Caki2 (cell line): ENCODE measurements at regions not wholly inside any gene's neighbourhood (a gene's known extent, or its start where the extent isn't known, plus 50 kb on each side); places are given as distances from the start of the nearest gene placed in this dataset.
"Not testable (repeated sequence)": the region's sequence is repeated elsewhere in the genome, so short reads cannot be mapped to it uniquely, and the experiment has no call there.

Experiments used
- DNase-seq: peaks from one replicate; pipeline ENCODE4 v3.0.0-alpha.2; 2015; ENCODE audit warnings: low read depth
- in situ Hi-C: cut with HindIII; loops from 2 replicates; pipeline ENCODE4 v1.10.0; 2016; ENCODE audit warnings: low sequenced_read_pairs, low pct_unique_long_range_greater_than_20kb, mixed read lengths

- DNase-seq, result no peak
- in situ Hi-C loops, result no loop called here
Observed at GRCh38 chr12:28096649-28097048, 93.6 kb upstream of the CCDC91 start.

- in situ Hi-C loops, result no loop called here
- DNase-seq, result no peak
Observed at GRCh38 chr12:28097221-28097620, 93.0 kb upstream of the CCDC91 start.

DNA sequence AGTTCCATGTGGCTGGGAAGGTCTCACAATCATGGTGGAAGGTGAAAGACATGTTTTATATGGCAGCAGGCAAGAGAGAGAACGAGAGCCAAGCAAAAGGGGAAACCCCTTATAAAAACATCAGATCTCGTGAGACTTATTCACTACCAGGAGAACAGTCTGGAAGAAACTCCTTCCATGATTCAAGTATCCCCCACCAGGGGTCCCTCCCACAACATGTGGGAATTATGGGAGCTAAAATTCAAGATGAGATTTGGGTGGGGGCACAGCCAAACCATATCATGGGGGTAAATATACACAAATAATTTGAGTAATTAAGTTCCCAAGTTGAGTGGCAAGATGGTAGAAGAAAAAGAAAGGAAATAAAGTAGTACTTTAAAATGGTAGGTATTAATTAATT lies 91.0 kb upstream of the CCDC91 start:
- in situ Hi-C loops, result not testable (repeated sequence)

DNA sequence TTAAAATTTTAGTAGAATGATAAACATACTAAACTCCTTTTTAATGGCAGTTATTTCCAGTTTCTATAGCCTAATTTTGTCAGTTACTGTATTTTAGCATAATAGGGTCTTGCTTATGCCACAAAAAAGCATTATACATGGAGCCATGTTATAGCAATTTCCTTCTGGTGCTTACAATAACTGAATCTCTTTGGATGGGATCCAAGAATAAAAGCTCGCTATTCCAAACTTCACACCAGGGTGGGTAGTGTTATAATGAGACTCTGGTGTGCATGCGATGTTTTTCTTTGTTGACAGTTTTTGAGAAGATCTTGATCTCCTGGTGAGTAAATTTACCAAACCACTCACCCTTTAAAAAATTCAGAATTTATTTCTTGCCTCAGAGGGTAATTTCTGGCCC lies 90.4 kb upstream of the CCDC91 start:
- in situ Hi-C loops, result no loop called here
- no peak for DNase-seq

More for the DNA sequence above, 91.0 kb upstream of the CCDC91 start:
- DNase-seq, result not testable (repeated sequence)

DNA sequence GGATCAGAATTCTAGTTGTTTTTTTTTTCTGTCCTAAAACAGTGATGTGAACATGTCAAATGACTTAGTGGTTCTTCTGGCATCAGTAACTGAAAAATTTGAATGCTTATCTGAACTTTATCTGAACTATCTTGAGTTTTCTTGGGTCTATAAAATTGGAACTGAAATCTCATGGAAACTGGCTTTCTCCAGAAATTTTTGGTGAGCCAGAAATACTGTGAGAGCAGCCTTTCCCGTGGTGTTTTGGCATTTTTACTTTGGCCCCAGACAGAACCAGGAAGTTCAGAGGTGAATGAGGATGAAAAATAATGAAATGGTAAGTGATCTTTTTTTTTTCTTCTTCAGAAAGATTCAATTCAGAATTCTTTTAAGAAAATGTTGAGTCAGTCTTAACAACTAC lies 89.5 kb upstream of the CCDC91 start:
- in situ Hi-C loops, result no loop called here
- no peak for DNase-seq

DNA sequence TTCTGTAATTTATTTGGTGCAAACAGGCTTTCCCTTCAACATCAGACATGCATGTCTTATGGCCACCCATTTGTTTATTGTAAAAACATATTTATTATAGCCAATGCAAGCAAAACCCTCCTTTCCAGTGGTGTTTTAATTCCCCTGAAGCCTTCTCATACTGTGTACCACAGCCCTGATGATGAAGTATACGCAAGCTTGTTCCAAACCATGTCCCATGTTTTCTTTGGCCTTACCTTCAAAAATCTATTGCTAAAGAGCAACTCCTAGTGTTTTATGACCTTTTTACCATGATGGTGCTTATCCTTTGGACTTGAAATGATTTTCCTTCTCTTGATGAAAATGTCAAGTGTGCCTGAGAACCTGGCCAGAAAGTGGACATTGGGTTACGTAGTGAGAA lies 85.9 kb upstream of the CCDC91 start:
- no peak for DNase-seq
- in situ Hi-C loops, result no loop called here

GRCh38 chr12:28104903-28105864 lies 85.1 kb upstream of the CCDC91 start:
- no peak for DNase-seq
- in situ Hi-C loops, result no loop called here

GRCh38 chr12:28107679-28108078 lies 82.6 kb upstream of the CCDC91 start:
- no peak for DNase-seq
- in situ Hi-C loops, result no loop called here

GRCh38 chr12:28108599-28108998 lies 81.7 kb upstream of the CCDC91 start:
- DNase-seq, result no peak
- in situ Hi-C loops, result no loop called here

GRCh38 chr12:28110329-28110728 lies 79.9 kb upstream of the CCDC91 start:
- DNase-seq, result no peak
- in situ Hi-C loops, result no loop called here

DNA sequence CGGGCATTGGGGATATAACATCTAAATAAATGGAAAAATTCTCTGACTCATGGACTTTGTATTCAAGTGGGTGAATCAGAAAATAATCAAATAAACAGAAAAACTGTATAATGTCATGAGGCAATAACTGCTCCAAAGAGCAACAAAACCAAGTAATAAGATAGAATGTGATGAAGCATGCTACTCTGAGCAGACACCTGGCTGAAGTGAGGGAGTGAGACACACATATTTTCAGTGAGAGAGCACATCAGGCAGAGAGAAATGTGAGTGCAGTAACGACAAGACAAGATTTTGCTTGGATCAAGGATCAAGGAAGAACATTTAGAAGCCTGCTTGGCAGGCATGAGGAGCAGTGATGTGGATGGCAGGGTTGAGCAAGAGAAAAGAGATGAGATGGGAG lies 75.8 kb upstream of the CCDC91 start:
- in situ Hi-C loops, result no loop called here
- peak; percentile 56 for DNase-seq

GRCh38 chr12:28121433-28121832 lies 68.8 kb upstream of the CCDC91 start:
- in situ Hi-C loops, result no loop called here
- DNase-seq, result no peak

GRCh38 chr12:28121899-28122655 lies 68.2 kb upstream of the CCDC91 start:
- in situ Hi-C loops, result no loop called here
- no peak for DNase-seq

DNA sequence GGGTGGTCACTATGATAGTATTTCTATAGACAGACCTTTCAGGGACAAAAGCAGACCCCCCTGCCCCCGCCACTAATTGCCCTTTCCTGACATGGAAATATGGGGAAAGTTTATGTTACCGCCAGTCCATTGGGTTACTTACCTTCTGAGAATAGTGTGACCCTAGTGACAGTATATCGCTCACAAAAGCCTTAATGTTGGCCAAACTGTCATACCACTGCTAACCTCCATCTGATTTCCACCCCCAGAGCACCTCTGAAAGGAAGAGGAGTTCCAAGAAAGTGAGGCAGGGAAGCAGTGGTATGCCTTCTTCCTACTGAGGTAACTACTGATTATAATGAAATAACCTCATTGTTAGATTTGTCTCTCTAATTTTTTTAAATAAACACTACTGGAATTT lies 67.5 kb upstream of the CCDC91 start:
- no peak for DNase-seq
- in situ Hi-C loops, result no loop called here

DNA sequence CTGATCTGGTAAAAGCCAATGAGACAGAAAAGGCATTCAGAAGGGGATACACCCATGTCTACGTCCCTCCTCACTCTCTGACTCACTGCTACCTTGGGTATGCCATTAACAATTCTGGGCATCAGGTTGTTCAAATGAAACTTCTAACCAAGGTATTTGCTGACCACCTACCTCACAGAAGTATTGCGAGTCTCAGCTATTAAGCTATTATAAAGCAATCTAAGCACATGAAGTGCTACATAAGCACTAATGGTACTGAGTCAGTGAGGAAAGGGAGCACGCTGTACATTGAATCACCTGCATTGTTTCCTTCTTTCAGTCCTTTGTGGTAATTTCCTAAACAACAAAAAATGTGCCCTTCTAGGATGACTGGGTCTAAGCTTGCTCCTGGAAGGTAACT lies 62.8 kb upstream of the CCDC91 start:
- in situ Hi-C loops, result no loop called here
- no peak for DNase-seq

DNA sequence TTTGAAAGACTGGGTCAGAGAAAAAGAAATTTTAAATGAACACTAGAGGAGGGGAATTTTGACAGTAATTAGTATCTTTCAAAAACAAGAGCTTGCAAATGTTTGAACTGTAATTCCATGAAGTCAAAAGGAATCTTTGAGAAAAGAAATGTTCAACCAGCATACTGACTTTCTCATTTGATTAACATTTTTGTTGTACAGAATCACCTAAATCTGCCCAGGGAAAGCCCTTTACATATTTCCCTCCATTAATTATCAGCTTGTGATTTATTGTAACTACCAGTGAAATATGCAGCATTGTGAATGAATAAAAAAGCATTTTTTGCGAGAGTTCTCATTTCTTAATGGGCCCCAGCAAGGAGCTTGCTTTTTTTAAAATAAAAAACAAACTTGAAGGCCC lies 61.2 kb upstream of the CCDC91 start:
- in situ Hi-C loops, result no loop called here
- DNase-seq, result no peak

DNA sequence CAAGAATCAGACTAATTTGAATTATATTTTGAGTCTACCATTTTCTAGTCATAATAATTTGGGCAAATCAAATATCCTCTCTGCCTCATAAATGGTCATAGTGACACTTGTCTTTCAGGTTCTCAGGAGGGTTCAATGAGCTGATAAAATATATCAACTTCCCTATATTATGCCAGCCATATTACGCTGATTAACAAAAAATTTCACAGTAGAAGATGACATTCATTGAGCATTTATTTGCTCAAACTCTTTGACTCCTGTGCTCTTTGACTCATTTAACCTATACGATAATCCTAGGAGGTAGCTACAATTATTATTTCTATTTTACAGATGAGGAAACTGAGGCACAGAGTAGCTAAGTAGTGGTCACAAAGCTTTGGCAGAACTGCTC lies 60.0 kb upstream of the CCDC91 start:
- DNase-seq, result no peak
- in situ Hi-C loops, result no loop called here

DNA sequence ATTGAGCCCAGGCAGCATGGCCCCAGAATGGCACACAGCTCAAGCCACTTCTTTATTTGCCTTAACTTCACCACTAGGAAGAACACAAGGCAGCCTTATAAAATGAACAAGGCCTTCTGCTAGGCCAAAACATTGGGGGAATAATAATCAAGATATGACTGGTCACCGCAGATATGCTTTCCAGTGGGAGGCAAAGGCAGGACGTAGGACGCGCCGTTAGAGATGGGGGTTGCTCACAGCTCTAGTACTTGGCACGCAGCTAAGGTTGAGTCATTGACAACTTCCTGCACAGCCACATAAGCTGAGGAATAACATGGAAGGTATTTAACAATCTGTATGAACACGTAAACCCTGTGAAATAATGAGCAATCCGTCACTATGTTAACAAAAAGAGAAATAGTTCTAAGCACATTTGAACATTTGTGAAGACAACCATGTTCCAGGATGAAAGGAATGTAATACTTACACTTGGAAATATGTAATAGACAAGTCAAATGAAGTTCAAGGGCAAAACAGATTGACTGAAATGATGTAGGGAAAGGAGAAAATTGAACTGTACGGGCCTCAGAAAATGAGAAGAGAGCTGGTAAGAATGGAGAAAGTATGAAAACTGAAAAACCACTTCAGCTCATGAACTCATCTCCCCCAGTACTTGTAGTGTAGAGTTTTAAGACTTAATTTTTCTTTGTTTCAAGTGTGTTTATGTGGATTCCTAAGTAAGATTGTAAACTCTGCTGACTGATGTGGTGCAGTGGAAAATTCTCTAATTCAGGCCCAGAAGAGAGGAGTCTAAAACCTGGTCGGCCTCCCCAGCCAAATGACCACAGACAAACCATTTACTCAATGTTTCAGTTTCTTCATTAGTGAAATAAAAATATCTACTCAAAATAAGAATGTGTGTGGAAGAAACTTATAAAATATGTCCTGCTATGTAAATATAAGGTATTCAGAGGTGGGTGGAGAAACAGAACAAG lies 59.3 kb upstream of the CCDC91 start:
- in situ Hi-C loops, result no loop called here

More for the DNA sequence above, 59.3 kb upstream of the CCDC91 start:
- peak; percentile 23 for DNase-seq
